ENCODE measurements at regions not wholly inside any gene's neighbourhood (a gene's known extent, or its start where the extent isn't known, plus 50 kb on each side); places are given as distances from the start of the nearest gene placed in this dataset.

GRCh38 chr12:114598111-114598510, 85.9 kb downstream of the TBX3 start:
- TF ChIP-seq, protein P1, sequence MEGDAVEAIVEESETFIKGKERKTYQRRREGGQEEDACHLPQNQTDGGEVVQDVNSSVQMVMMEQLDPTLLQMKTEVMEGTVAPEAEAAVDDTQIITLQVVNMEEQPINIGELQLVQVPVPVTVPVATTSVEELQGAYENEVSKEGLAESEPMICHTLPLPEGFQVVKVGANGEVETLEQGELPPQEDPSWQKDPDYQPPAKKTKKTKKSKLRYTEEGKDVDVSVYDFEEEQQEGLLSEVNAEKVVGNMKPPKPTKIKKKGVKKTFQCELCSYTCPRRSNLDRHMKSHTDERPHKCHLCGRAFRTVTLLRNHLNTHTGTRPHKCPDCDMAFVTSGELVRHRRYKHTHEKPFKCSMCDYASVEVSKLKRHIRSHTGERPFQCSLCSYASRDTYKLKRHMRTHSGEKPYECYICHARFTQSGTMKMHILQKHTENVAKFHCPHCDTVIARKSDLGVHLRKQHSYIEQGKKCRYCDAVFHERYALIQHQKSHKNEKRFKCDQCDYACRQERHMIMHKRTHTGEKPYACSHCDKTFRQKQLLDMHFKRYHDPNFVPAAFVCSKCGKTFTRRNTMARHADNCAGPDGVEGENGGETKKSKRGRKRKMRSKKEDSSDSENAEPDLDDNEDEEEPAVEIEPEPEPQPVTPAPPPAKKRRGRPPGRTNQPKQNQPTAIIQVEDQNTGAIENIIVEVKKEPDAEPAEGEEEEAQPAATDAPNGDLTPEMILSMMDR (conservative IDR thresholded peaks at IDR 0.05; ENCODE audit: low read length), result no peak
- no peak overlapping the region for H3K4me3 ChIP-seq (ENCODE audit: low read length)
- DNase-seq (ENCODE audit: low read depth), result no peak

- DNase-seq (ENCODE audit: low read depth), result no peak
- TF ChIP-seq, protein P1 (conservative IDR thresholded peaks at IDR 0.05; ENCODE audit: low read length), result no peak
- H3K4me3 ChIP-seq (ENCODE audit: low read length), result no peak overlapping the region
These were observed 91.0 kb downstream of the TBX3 start for GRCh38 chr12:114592946-114593345.

DNA sequence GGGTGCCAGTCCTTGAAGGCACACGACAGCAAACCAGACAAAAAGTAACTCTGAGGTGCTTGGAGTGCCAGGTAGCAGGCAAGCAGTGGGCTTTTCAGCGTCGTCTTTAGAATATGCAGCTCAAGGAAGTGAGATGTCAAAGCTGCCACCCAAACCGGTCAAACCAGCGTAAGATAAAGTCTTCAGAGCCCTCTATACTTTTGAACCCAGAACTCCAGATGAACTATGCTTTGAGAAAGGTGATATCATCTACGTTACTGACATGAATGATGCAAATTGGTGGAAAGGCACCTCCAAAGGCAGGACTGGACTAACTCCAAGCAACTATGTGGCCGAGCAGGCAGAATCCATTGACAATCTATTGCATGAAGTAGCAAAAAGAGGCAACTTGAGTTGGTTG, 95.9 kb downstream of the TBX3 start:
- TF ChIP-seq, protein P1 (conservative IDR thresholded peaks at IDR 0.05; ENCODE audit: low read length), result no peak
- no peak overlapping the region for H3K4me3 ChIP-seq (ENCODE audit: low read length)
- no peak for DNase-seq (ENCODE audit: low read depth)

- no peak for DNase-seq (ENCODE audit: low read depth)
- no peak overlapping the region for H3K4me3 ChIP-seq (ENCODE audit: low read length)
- TF ChIP-seq, protein P1 (conservative IDR thresholded peaks at IDR 0.05; ENCODE audit: low read length), result no peak
These were observed 103.7 kb downstream of the TBX3 start for GRCh38 chr12:114580306-114580705.

- no peak for DNase-seq (ENCODE audit: low read depth)
- no peak overlapping the region for H3K4me3 ChIP-seq (ENCODE audit: low read length)
- TF ChIP-seq, protein P1 (conservative IDR thresholded peaks at IDR 0.05; ENCODE audit: low read length), result no peak
These were observed 104.6 kb downstream of the TBX3 start for GRCh38 chr12:114579389-114579788.

- DNase-seq (ENCODE audit: low read depth), result no peak
- TF ChIP-seq, protein P1 (conservative IDR thresholded peaks at IDR 0.05; ENCODE audit: low read length), result no peak
- H3K4me3 ChIP-seq (ENCODE audit: low read length), result no peak overlapping the region
These were observed 121.3 kb downstream of the TBX3 start for GRCh38 chr12:114562654-114563053.

GRCh38 chr12:114555451-114555850, 128.5 kb downstream of the TBX3 start:
- no peak overlapping the region for H3K4me3 ChIP-seq (ENCODE audit: low read length)
- DNase-seq (ENCODE audit: low read depth), result no peak
- TF ChIP-seq, protein P1 (conservative IDR thresholded peaks at IDR 0.05; ENCODE audit: low read length), result no peak

Data from AG10803 (cell line).